ENCODE measurements at regions not wholly inside any gene's neighbourhood (a gene's known extent, or its start where the extent isn't known, plus 50 kb on each side); places are given as distances from the start of the nearest gene placed in this dataset.

GRCh38 chr6:101303495-101303894, 90.0 kb upstream of the GRIK2 start:
- Histone ChIP-seq H3K4me3 (no peak overlapping the region), H3K36me3 (replicated peaks in 1 of 2) (no peaks in the 10 kb centered on the region), H3K27me3 (no peaks in the 10 kb centered on the region), H3K9me3 (replicated peaks in 1 of 3) (no peaks in the 10 kb centered on the region), H3K27ac (no peak overlapping the region), H3K4me1 (replicated peaks in 1 of 2) (no peaks in the 10 kb centered on the region)
- no peak for DNase-seq
- 81 to 92% (median 83%) methylated on average over 2 of the region's 2 CpGs for WGBS, 4 donors
- intact Hi-C loops (cut with DNase I): no loop called here
- TF ChIP-seq CTCF (IDR thresholded peaks at IDR 0.05) (no peak), POLR2A (IDR thresholded peaks at IDR 0.05) (no peak)

- DNase-seq: no peak
- Histone ChIP-seq H3K27me3 (no peaks in the 10 kb centered on the region), H3K4me3 (no peak overlapping the region), H3K4me1 (replicated peaks in 1 of 2) (no peaks in the 10 kb centered on the region), H3K27ac (no peak overlapping the region), H3K9me3 (replicated peaks in 1 of 3) (no peaks in the 10 kb centered on the region), H3K36me3 (replicated peaks in 1 of 2) (no peaks in the 10 kb centered on the region)
- intact Hi-C loops (cut with DNase I): no loop called here
- WGBS, 4 donors: 73 to 83% (median 80%) methylated on average over 2 of the region's 2 CpGs
- TF ChIP-seq POLR2A (IDR thresholded peaks at IDR 0.05) (no peak), CTCF (IDR thresholded peaks at IDR 0.05) (no peak)
These were observed 80.9 kb upstream of the GRIK2 start for GRCh38 chr6:101312652-101313051.

- H3K27me3 ChIP-seq: no peaks in the 10 kb centered on the region
- no peaks in the 10 kb centered on the region for H3K4me1 ChIP-seq (replicated peaks in 1 of 2)
- no peak for TF ChIP-seq POLR2A (IDR thresholded peaks at IDR 0.05)
- TF ChIP-seq CTCF (IDR thresholded peaks at IDR 0.05): no peak
- H3K27ac ChIP-seq: no peak overlapping the region
- H3K36me3 ChIP-seq (replicated peaks in 1 of 2): no peaks in the 10 kb centered on the region
- intact Hi-C loops (cut with DNase I): no loop called here
- H3K9me3 ChIP-seq (replicated peaks in 1 of 3): no peaks in the 10 kb centered on the region
- DNase-seq: no peak
- 68 to 75% (median 71%) methylated on average over 2 of the region's 2 CpGs for WGBS, 4 donors
- H3K4me3 ChIP-seq: no peak overlapping the region
These were observed 70.6 kb upstream of the GRIK2 start for GRCh38 chr6:101322921-101323320.

- no peaks in the 10 kb centered on the region for H3K36me3 ChIP-seq (replicated peaks in 1 of 2)
- TF ChIP-seq POLR2A (IDR thresholded peaks at IDR 0.05) (no peak), CTCF (IDR thresholded peaks at IDR 0.05) (no peak)
- H3K4me1 ChIP-seq (replicated peaks in 1 of 2): no peaks in the 10 kb centered on the region
- no peak for DNase-seq
- intact Hi-C loops (cut with DNase I): no loop called here
- no peak overlapping the region for H3K27ac ChIP-seq
- H3K27me3 ChIP-seq: no peaks in the 10 kb centered on the region
- no peaks in the 10 kb centered on the region for H3K9me3 ChIP-seq (replicated peaks in 1 of 3)
- H3K4me3 ChIP-seq: no peak overlapping the region
These were observed 67.1 kb upstream of the GRIK2 start for GRCh38 chr6:101326411-101326810.

Measured in adrenal gland (tissue), 9 donors.